A673 (cell line): ENCODE measurements at regions not wholly inside any gene's neighbourhood (a gene's known extent, or its start where the extent isn't known, plus 50 kb on each side); places are given as distances from the start of the nearest gene placed in this dataset.

Experiments used
- BruUV-seq: library from RNA; stranded (reverse); fragments of 400-500 nt; replicated peaks from 2 replicates; lab custom pipeline; 2021; lab: Mats Ljungman, UMichigan
- CTCF ChIA-PET: fragments of 300-600 bp; sonication (Branson Sonifier 250); formaldehyde crosslinking; loops from one replicate; lab custom pipeline; 2022; ENCODE audit warnings: antibody characterized with exemption; lab: Charles Lee
- POLR2A ChIA-PET: fragments of 300-600 bp; sonication (Branson Sonifier 250); formaldehyde crosslinking; loops from one replicate; lab custom pipeline; 2022; ENCODE audit warnings: antibody characterized with exemption; ENCODE audit not compliant: low non-redundant PET; lab: Charles Lee
- DNase-seq: peaks from one replicate; pipeline ENCODE4 v3.0.0-alpha.2; 2015; ENCODE audit warnings: low spot score
- H3K27ac ChIP-seq: fragments of 200-600 bp; sonication (generic); 2 replicates; pipeline ENCODE4 v1.5.1; 2016; ENCODE audit warnings: mixed run types, low read depth, mild to moderate bottlenecking, mixed read lengths, antibody characterized with exemption, low read length; ENCODE audit not compliant: poor library complexity, severe bottlenecking
- H3K27me3 ChIP-seq: fragments of 200-600 bp; sonication (generic); replicated peaks from 2 replicates; pipeline ENCODE4 v1.6.1; 2017; ENCODE audit warnings: mixed run types, low read depth, mild to moderate bottlenecking, mixed read lengths, antibody characterized with exemption, low read length; ENCODE audit not compliant: insufficient read depth, poor library complexity
- H3K36me3 ChIP-seq: fragments of 200-600 bp; sonication (generic); 2 replicates; pipeline ENCODE4 v1.6.1; 2016; ENCODE audit warnings: mixed run types, mild to moderate bottlenecking, mixed read lengths, antibody characterized with exemption, low read length; ENCODE audit not compliant: insufficient read depth, poor library complexity, severe bottlenecking
- H3K4me1 ChIP-seq: fragments of 200-600 bp; sonication (generic); 2 replicates; pipeline ENCODE4 v1.6.1; 2017; ENCODE audit warnings: mixed run types, mild to moderate bottlenecking, mixed read lengths, antibody characterized with exemption, low read length; ENCODE audit not compliant: insufficient read depth, poor library complexity, severe bottlenecking
- H3K4me3 ChIP-seq: fragments of 200-600 bp; sonication (generic); 2 replicates; pipeline ENCODE4 v1.5.1; 2016; ENCODE audit warnings: low read depth, mixed run types, mild to moderate bottlenecking, mixed read lengths, low read length; ENCODE audit not compliant: poor library complexity, severe bottlenecking
- H3K9me3 ChIP-seq: fragments of 200-600 bp; sonication (generic); 2 replicates; pipeline ENCODE4 v1.6.1; 2016; ENCODE audit warnings: mixed run types, low read depth, mild to moderate bottlenecking, mixed read lengths, antibody characterized with exemption, low read length; ENCODE audit not compliant: poor library complexity, severe bottlenecking
- CTCF ChIP-seq: fragments of 300-800, 200-600 bp; sonication (generic); conservative IDR thresholded peaks from 2 replicates; pipeline ENCODE4 v1.5.1; 2017; ENCODE audit warnings: low read depth, mild to moderate bottlenecking, antibody characterized with exemption, low read length, moderate library complexity, mixed read lengths
- EZH2 ChIP-seq: fragments of 200-600 bp; sonication (generic); IDR thresholded peaks from 2 replicates; pipeline ENCODE4 v1.6.1; 2017; ENCODE audit warnings: borderline replicate concordance, low read depth, mild to moderate bottlenecking, mixed read lengths, antibody characterized with exemption, low read length; ENCODE audit not compliant: poor library complexity, severe bottlenecking
- intact Hi-C: fragments of 100-400 bp; cut with micrococcal nuclease; formaldehyde crosslinking; loops from one replicate; pipeline ENCODE4 v1.10.0; 2022; ENCODE audit not compliant: unreplicated experiment

- no peak for TF ChIP-seq EZH2
- no peak for TF ChIP-seq CTCF
- no peaks in the 10 kb centered on the region for H3K9me3 ChIP-seq
- intact Hi-C loops, result no loop called here
- no TSS peak for BruUV-seq
- no peaks in the 10 kb centered on the region for H3K27me3 ChIP-seq
- ChIA-PET POLR2A (no interaction called here), CTCF (no interaction called here)
- H3K27ac ChIP-seq, result no peak overlapping the region
- DNase-seq, result no peak
- H3K4me3 ChIP-seq, result no peak overlapping the region
- H3K36me3 ChIP-seq, result no peaks in the 10 kb centered on the region
- no peaks in the 10 kb centered on the region for H3K4me1 ChIP-seq
These were observed 222.2 kb upstream of the SERP2 start for GRCh38 chr13:44151474-44151873.

GRCh38 chr13:44153496-44153895 lies 220.1 kb upstream of the SERP2 start:
- Histone ChIP-seq H3K4me1 (no peaks in the 10 kb centered on the region), H3K9me3 (no peaks in the 10 kb centered on the region), H3K4me3 (no peak overlapping the region), H3K36me3 (no peaks in the 10 kb centered on the region), H3K27me3 (no peaks in the 10 kb centered on the region), H3K27ac (no peak overlapping the region)
- ChIA-PET POLR2A (no interaction called here), CTCF (no interaction called here)
- TF ChIP-seq CTCF, result no peak
- no peak for DNase-seq
- no TSS peak for BruUV-seq
- intact Hi-C loops, result no loop called here

GRCh38 chr13:44155422-44156293 lies 218.0 kb upstream of the SERP2 start:
- no peak overlapping the region for H3K27ac ChIP-seq
- no TSS peak for BruUV-seq
- no peaks in the 10 kb centered on the region for H3K4me1 ChIP-seq
- DNase-seq, result no peak
- ChIA-PET POLR2A (no interaction called here), CTCF (no interaction called here)
- TF ChIP-seq CTCF (no peak), EZH2 (no peak)
- no peak overlapping the region for H3K4me3 ChIP-seq
- no peaks in the 10 kb centered on the region for H3K36me3 ChIP-seq
- H3K9me3 ChIP-seq, result no peaks in the 10 kb centered on the region
- H3K27me3 ChIP-seq, result no peaks in the 10 kb centered on the region
- intact Hi-C loops, result no loop called here
